ACC112 (cell line): ENCODE measurements at regions not wholly inside any gene's neighbourhood (a gene's known extent, or its start where the extent isn't known, plus 50 kb on each side); places are given as distances from the start of the nearest gene placed in this dataset.
A peak's percentile ranks its signal among the peaks of the same experiment; 100 is the strongest.
"Not testable (repeated sequence)": the region's sequence is repeated elsewhere in the genome, so short reads cannot be mapped to it uniquely, and the experiment has no call there.

Experiments used
- H2AFZ ChIP-seq: fragments of 200-600 bp; sonication (generic); one replicate; pipeline ENCODE4 v1.6.0; 2017; ENCODE audit warnings: antibody characterized with exemption, low read length; ENCODE audit not compliant: unreplicated experiment
- H3K27ac ChIP-seq: fragments of 200-600 bp; sonication (generic); 2 replicates; pipeline ENCODE4 v1.5.1; 2014; ENCODE audit warnings: low read depth, mild to moderate bottlenecking, antibody characterized with exemption, low read length, moderate library complexity
- H3K27me3 ChIP-seq: fragments of 200-600 bp; sonication (generic); 2 replicates; pipeline ENCODE4 v1.6.1; 2014; ENCODE audit warnings: mild to moderate bottlenecking, antibody characterized with exemption, low read length, moderate library complexity, mixed read lengths; ENCODE audit not compliant: insufficient read depth
- H3K36me3 ChIP-seq: fragments of 200-600 bp; sonication (generic); 2 replicates; pipeline ENCODE4 v1.6.1; 2016; ENCODE audit warnings: mild to moderate bottlenecking, antibody characterized with exemption, low read length, moderate library complexity, mixed read lengths; ENCODE audit not compliant: insufficient read depth
- H3K4me1 ChIP-seq: fragments of 200-600 bp; sonication (generic); one replicate; pipeline ENCODE4 v1.6.1; 2016; ENCODE audit warnings: low read length, mixed read lengths; ENCODE audit not compliant: insufficient read depth, unreplicated experiment, control insufficient read depth
- H3K4me3 ChIP-seq: fragments of 200-600 bp; sonication (generic); 2 replicates; pipeline ENCODE4 v1.5.1; 2014; ENCODE audit warnings: mild to moderate bottlenecking, low read depth, low read length
- H3K79me2 ChIP-seq: fragments of 200-600 bp; sonication (generic); one replicate; pipeline ENCODE4 v1.6.0; 2016; ENCODE audit warnings: low read length; ENCODE audit not compliant: control insufficient read depth, unreplicated experiment, insufficient read depth

GRCh38 chr2:230617256-230617706, 95.4 kb upstream of the CAB39 start:
- Histone ChIP-seq H2AFZ (peak overlapping the region; percentile 6), H3K27ac (peak overlapping the region; percentile 96), H3K4me1 (peaks cover 20% of the 10 kb centered on the region)
- H3K79me2 ChIP-seq, H3K4me3 ChIP-seq, H3K27me3 ChIP-seq, H3K36me3 ChIP-seq: not testable (repeated sequence)

- H3K79me2 ChIP-seq: no peaks in the 10 kb centered on the region
- H2AFZ ChIP-seq: no peak overlapping the region
- H3K27ac ChIP-seq: no peak overlapping the region
- no peak overlapping the region for H3K4me3 ChIP-seq
- no peaks in the 10 kb centered on the region for H3K27me3 ChIP-seq
- H3K4me1 ChIP-seq: peaks cover 20% of the 10 kb centered on the region
- H3K36me3 ChIP-seq: no peaks in the 10 kb centered on the region
Observed at GRCh38 chr2:230619491-230619890, 93.2 kb upstream of the CAB39 start.

GRCh38 chr2:230625220-230625619, 87.4 kb upstream of the CAB39 start:
- not testable (repeated sequence) for H3K79me2 ChIP-seq, H3K27me3 ChIP-seq, H2AFZ ChIP-seq, H3K27ac ChIP-seq, H3K4me3 ChIP-seq, H3K4me1 ChIP-seq, H3K36me3 ChIP-seq

- not testable (repeated sequence) for H3K4me3 ChIP-seq, H3K27ac ChIP-seq, H3K79me2 ChIP-seq, H3K27me3 ChIP-seq, H3K4me1 ChIP-seq, H2AFZ ChIP-seq, H3K36me3 ChIP-seq
Observed at GRCh38 chr2:230627091-230627490, 85.6 kb upstream of the CAB39 start.

- H3K79me2 ChIP-seq: no peaks in the 10 kb centered on the region
- no peak overlapping the region for H3K4me3 ChIP-seq
- H3K27me3 ChIP-seq: no peaks in the 10 kb centered on the region
- peak overlapping the region; percentile 47 for H2AFZ ChIP-seq
- H3K27ac ChIP-seq: no peak overlapping the region
- H3K36me3 ChIP-seq: no peaks in the 10 kb centered on the region
- no peaks in the 10 kb centered on the region for H3K4me1 ChIP-seq
Observed at GRCh38 chr2:230627806-230628724, 84.6 kb upstream of the CAB39 start.

- Histone ChIP-seq H3K4me3 (no peak overlapping the region), H2AFZ (no peak overlapping the region), H3K79me2 (no peaks in the 10 kb centered on the region), H3K36me3 (no peaks in the 10 kb centered on the region), H3K27ac (no peak overlapping the region), H3K4me1 (no peaks in the 10 kb centered on the region), H3K27me3 (no peaks in the 10 kb centered on the region)
Observed at GRCh38 chr2:230631470-230631869, 81.2 kb upstream of the CAB39 start.

- no peaks in the 10 kb centered on the region for H3K36me3 ChIP-seq
- no peak overlapping the region for H2AFZ ChIP-seq
- H3K4me3 ChIP-seq: no peak overlapping the region
- no peaks in the 10 kb centered on the region for H3K79me2 ChIP-seq
- no peak overlapping the region for H3K27ac ChIP-seq
- H3K4me1 ChIP-seq: no peaks in the 10 kb centered on the region
- H3K27me3 ChIP-seq: no peaks in the 10 kb centered on the region
Observed at GRCh38 chr2:230634146-230634545, 78.5 kb upstream of the CAB39 start.

- H3K4me3 ChIP-seq, H3K4me1 ChIP-seq, H3K27me3 ChIP-seq, H3K36me3 ChIP-seq, H2AFZ ChIP-seq, H3K27ac ChIP-seq, H3K79me2 ChIP-seq: not testable (repeated sequence)
Observed at GRCh38 chr2:230634721-230635313, 77.8 kb upstream of the CAB39 start.

GRCh38 chr2:230636684-230637271, 75.9 kb upstream of the CAB39 start:
- H3K27me3 ChIP-seq: no peaks in the 10 kb centered on the region
- no peaks in the 10 kb centered on the region for H3K36me3 ChIP-seq
- H3K27ac ChIP-seq: no peak overlapping the region
- H3K79me2 ChIP-seq: no peaks in the 10 kb centered on the region
- no peak overlapping the region for H2AFZ ChIP-seq
- H3K4me1 ChIP-seq: no peaks in the 10 kb centered on the region
- H3K4me3 ChIP-seq: no peak overlapping the region

- H3K79me2 ChIP-seq, H2AFZ ChIP-seq, H3K27me3 ChIP-seq, H3K4me1 ChIP-seq, H3K36me3 ChIP-seq, H3K27ac ChIP-seq, H3K4me3 ChIP-seq: not testable (repeated sequence)
Observed at GRCh38 chr2:230637486-230637885, 75.2 kb upstream of the CAB39 start.
